ENCODE measurements at regions not wholly inside any gene's neighbourhood (a gene's known extent, or its start where the extent isn't known, plus 50 kb on each side); places are given as distances from the start of the nearest gene placed in this dataset.

DNA sequence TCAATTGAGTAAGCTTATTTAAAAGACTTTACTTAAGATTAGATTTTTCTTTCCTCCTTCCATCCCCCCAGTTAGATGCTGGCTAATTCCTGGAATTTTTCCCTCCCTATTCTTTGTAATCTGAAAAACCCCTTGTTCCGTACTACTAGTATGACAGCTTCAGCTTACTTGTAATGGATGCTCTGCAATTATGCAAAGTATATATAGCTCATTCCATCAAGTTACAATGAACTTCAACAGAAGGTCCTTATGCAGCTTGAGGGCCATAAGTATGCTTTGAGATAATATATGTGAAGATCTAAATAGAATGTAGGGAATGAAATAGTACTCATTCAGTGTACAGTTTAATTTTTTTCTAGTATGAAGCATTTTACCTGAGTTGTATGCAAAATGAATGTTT is 398.3 kb upstream of the NAALADL2 start:
- FAIRE-seq, result no peak
- Histone ChIP-seq H3K27me3 (ENCODE audit: control insufficient read depth, insufficient read depth, low read length) (no peaks in the 10 kb centered on the region), H3K36me3 (ENCODE audit: control insufficient read depth, insufficient read depth, low read length) (no peaks in the 10 kb centered on the region), H3K4me3 (ENCODE audit: low read depth, low read length) (no peak overlapping the region)
- TF ChIP-seq CTCF (IDR thresholded peaks at IDR 0.05; ENCODE audit: insufficient read depth, low read length, severe bottlenecking), result no peak
- no peak for DNase-seq (ENCODE audit: low read depth)

GRCh38 chr3:174462916-174463315 is 396.2 kb upstream of the NAALADL2 start:
- H3K27me3 ChIP-seq (ENCODE audit: control insufficient read depth, insufficient read depth, low read length), result no peaks in the 10 kb centered on the region
- no peak for TF ChIP-seq CTCF (IDR thresholded peaks at IDR 0.05; ENCODE audit: insufficient read depth, low read length, severe bottlenecking)
- no peak for DNase-seq (ENCODE audit: low read depth)
- no peak for FAIRE-seq
- no peaks in the 10 kb centered on the region for H3K36me3 ChIP-seq (ENCODE audit: control insufficient read depth, insufficient read depth, low read length)
- no peak overlapping the region for H3K4me3 ChIP-seq (ENCODE audit: low read depth, low read length)

DNA sequence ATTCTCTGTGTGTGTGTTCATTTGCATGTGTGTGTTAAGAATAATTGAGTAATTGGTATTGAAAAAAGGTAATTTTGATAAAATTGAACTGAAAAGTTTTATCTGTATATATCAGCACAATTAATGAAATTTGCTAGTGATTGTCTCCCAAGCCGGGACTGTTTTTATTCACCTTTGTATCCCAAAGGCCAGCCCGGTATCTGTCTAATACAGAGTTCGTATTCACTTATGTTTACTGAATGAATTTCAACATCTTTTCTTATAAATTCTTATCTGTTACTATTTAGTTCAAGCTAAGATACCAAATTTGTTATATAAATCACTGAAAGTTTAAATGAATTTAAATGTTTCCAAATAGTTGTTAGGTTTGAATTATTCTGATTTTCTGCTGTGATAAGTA is 394.0 kb upstream of the NAALADL2 start:
- H3K4me3 ChIP-seq (ENCODE audit: low read depth, low read length), result no peak overlapping the region
- TF ChIP-seq CTCF (IDR thresholded peaks at IDR 0.05; ENCODE audit: insufficient read depth, low read length, severe bottlenecking), result no peak
- FAIRE-seq (no peak), DNase-seq (ENCODE audit: low read depth) (no peak)
- no peaks in the 10 kb centered on the region for H3K36me3 ChIP-seq (ENCODE audit: control insufficient read depth, insufficient read depth, low read length)
- H3K27me3 ChIP-seq (ENCODE audit: control insufficient read depth, insufficient read depth, low read length), result no peaks in the 10 kb centered on the region

GRCh38 chr3:174466471-174467054 is 392.6 kb upstream of the NAALADL2 start:
- H3K4me3 ChIP-seq (ENCODE audit: low read depth, low read length), result no peak overlapping the region
- FAIRE-seq (no peak), DNase-seq (ENCODE audit: low read depth) (no peak)
- H3K27me3 ChIP-seq (ENCODE audit: control insufficient read depth, insufficient read depth, low read length), result no peaks in the 10 kb centered on the region
- H3K36me3 ChIP-seq (ENCODE audit: control insufficient read depth, insufficient read depth, low read length), result no peaks in the 10 kb centered on the region
- TF ChIP-seq CTCF (IDR thresholded peaks at IDR 0.05; ENCODE audit: insufficient read depth, low read length, severe bottlenecking), result no peak

DNA sequence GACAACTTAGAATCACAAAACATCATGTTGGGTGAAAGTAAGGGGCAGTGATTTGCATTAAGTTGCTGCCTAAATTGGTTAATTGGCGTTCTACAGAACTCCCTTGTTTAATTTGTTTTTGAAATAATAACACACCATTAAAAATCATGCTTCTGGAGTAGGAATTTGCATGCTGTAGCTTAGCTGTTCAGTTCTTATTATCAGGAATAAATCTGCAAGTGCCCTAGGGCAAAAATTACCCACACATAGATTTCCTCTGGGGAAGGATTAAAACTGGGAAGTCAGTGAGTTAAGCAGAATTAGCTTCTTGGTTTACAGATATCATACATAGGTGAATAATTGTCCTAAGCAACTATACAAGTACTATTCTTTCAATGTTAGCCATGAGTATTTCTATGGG is 381.6 kb upstream of the NAALADL2 start:
- no peaks in the 10 kb centered on the region for H3K36me3 ChIP-seq (ENCODE audit: control insufficient read depth, insufficient read depth, low read length)
- H3K4me3 ChIP-seq (ENCODE audit: low read depth, low read length), result no peak overlapping the region
- DNase-seq (ENCODE audit: low read depth), result no peak
- H3K27me3 ChIP-seq (ENCODE audit: control insufficient read depth, insufficient read depth, low read length), result no peaks in the 10 kb centered on the region
- no peak for TF ChIP-seq CTCF (IDR thresholded peaks at IDR 0.05; ENCODE audit: insufficient read depth, low read length, severe bottlenecking)
- FAIRE-seq, result no peak

DNA sequence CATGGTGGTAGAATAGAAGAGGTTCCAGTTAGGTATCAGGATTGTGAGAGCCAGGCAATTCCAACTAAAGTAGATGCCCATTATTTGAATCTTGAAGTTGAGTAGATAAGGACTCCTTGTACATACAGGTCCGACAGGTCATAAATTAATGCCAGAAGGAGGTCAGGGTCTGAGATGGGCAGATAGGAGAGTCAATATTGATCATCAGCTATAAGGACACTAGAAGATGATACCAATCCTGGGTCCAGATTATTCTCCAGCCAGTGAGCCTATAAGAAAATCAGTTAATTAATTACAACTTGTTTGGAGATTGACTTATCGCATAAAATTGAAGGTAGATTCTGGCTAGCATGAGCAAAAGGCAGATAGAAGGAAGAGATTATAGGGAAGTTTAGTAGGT is 378.4 kb upstream of the NAALADL2 start:
- Histone ChIP-seq H3K4me3 (ENCODE audit: low read depth, low read length) (no peak overlapping the region), H3K27me3 (ENCODE audit: control insufficient read depth, insufficient read depth, low read length) (no peaks in the 10 kb centered on the region), H3K36me3 (ENCODE audit: control insufficient read depth, insufficient read depth, low read length) (no peaks in the 10 kb centered on the region)
- TF ChIP-seq CTCF (IDR thresholded peaks at IDR 0.05; ENCODE audit: insufficient read depth, low read length, severe bottlenecking), result no peak
- FAIRE-seq, result no peak
- no peak for DNase-seq (ENCODE audit: low read depth)

All from bronchial epithelial cell (primary cell).